Common myeloid progenitor, CD34-positive (primary cell): ENCODE measurements at regions not wholly inside any gene's neighbourhood (a gene's known extent, or its start where the extent isn't known, plus 50 kb on each side); places are given as distances from the start of the nearest gene placed in this dataset.

Experiments
- CTCF ChIA-PET: fragments of 350-600 bp; sonication (Branson Sonifier 250); formaldehyde crosslinking; loops from one replicate; lab custom pipeline; 2021; ENCODE audit warnings: antibody characterized with exemption; lab: Charles Lee
- POLR2A ChIA-PET: fragments of 350-600 bp; sonication (Branson Sonifier 250); formaldehyde crosslinking; loops from one replicate; lab custom pipeline; 2021; ENCODE audit warnings: antibody characterized with exemption; lab: Charles Lee
- DNase-seq, 3 donors: peaks; one replicate each; pipeline versions ENCODE4 v3.0.0 to v3.0.0-alpha.2; 2013
- H3K27ac ChIP-seq, 2 experiments: 1 replicate in 1 of 2; 2 replicates in 1 of 2; pipeline ENCODE4 v1.7.0; 2013; ENCODE audit warnings: inconsistent platforms in 2 of 2, low read length in 2 of 2, mild to moderate bottlenecking in 2 of 2, low read depth in 1 of 2, moderate library complexity in 1 of 2; ENCODE audit not compliant: severe bottlenecking in 2 of 2, insufficient read depth in 1 of 2, poor library complexity in 1 of 2
- H3K27me3 ChIP-seq, 5 experiments: replicated peaks in 2 of 5; 1 replicate in 3 of 5; 2 replicates in 2 of 5; pipeline versions ENCODE4 v1.6.1 to v1.7.0; 2013; ENCODE audit warnings: low read length in 4 of 5, mild to moderate bottlenecking in 2 of 5, moderate library complexity in 2 of 5, inconsistent platforms in 1 of 5; ENCODE audit not compliant: insufficient read depth in 5 of 5, control insufficient read depth in 4 of 5
- H3K36me3 ChIP-seq, 4 experiments: 1 replicate in 2 of 4; 2 replicates in 2 of 4; pipeline versions ENCODE4 v1.6.1 to v1.7.0; 2013; ENCODE audit warnings: low read length in 3 of 4, control low read depth in 1 of 4, mild to moderate bottlenecking in 1 of 4; ENCODE audit not compliant: control insufficient read depth in 4 of 4, insufficient read depth in 4 of 4
- H3K4me1 ChIP-seq, 4 experiments: 1 replicate in 3 of 4; 2 replicates in 1 of 4; pipeline versions ENCODE4 v1.6.1 to v1.7.1; 2013; ENCODE audit warnings: low read length in 3 of 4, mild to moderate bottlenecking in 3 of 4, control low read depth in 1 of 4, inconsistent platforms in 1 of 4, moderate library complexity in 1 of 4; ENCODE audit not compliant: control insufficient read depth in 4 of 4, insufficient read depth in 4 of 4; ENCODE audit errors: control extremely low read depth in 1 of 4
- H3K4me3 ChIP-seq, 7 experiments: 1 replicate in 4 of 7; 2 replicates in 3 of 7; pipeline versions ENCODE4 v1.5.1 to v1.7.0; 2013; ENCODE audit warnings: mild to moderate bottlenecking in 7 of 7, low read length in 6 of 7, moderate library complexity in 6 of 7, inconsistent platforms in 2 of 7, low read depth in 2 of 7, control low read depth in 1 of 7; ENCODE audit not compliant: insufficient read depth in 4 of 7, control insufficient read depth in 1 of 7; ENCODE audit errors: extremely low read depth in 1 of 7
- H3K9me3 ChIP-seq, 5 experiments: 1 replicate in 4 of 5; 2 replicates in 1 of 5; pipeline versions ENCODE4 v1.6.1 to v1.7.1; 2013; ENCODE audit warnings: low read length in 4 of 5, mild to moderate bottlenecking in 2 of 5, inconsistent platforms in 1 of 5, low read depth in 1 of 5, moderate library complexity in 1 of 5; ENCODE audit not compliant: control insufficient read depth in 4 of 5, insufficient read depth in 2 of 5; ENCODE audit errors: control extremely low read depth in 1 of 5
- WGBS: methylation state at CpG from one replicate; pipeline ENCODE4 v1.1.5; 2013; ENCODE audit not compliant: insufficient coverage; 5-methylcytosine and 5-hydroxymethylcytosine counted together

DNA sequence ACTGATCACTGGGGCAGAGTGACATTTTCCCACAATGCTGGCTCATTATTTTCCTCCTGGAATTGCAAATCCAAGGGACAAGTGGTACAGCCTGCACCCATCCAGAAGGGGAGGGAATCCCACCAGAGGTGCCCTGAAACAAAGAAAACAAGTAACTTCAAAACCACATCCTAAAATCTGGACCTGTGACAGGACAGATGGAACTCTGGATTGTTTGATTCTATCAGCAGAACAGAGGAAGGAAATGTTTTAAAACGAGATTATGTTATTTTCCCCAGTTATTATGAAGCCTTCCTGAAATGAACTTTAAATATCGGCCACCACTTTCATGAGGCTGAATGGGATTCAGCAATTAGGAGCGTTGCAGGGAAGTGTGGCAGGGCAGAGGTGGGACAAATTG lies 62.2 kb upstream of the ECHDC3 start:
- CTCF ChIA-PET: interaction anchor here (1.1 kb wide), 2 partner anchors 13 to 42 kb away, joined by 3 read pairs; no protein-coding TSS in a partner anchor
- POLR2A ChIA-PET: no interaction called here
- DNase-seq: peak in 2 of 3 donors; percentile 71 to 80
- no peaks in the 10 kb centered on the region for H3K36me3 ChIP-seq
- peaks cover 19 to 48% (median 38%) of the 10 kb centered on the region in 4 experiments for H3K4me1 ChIP-seq
- peak overlapping the region in 1 of 7 experiments; percentile 52 for H3K4me3 ChIP-seq
- H3K27me3 ChIP-seq: peaks cover 0 to 3% (median 0%) of the 10 kb centered on the region in 5 experiments
- no peaks in the 10 kb centered on the region for H3K9me3 ChIP-seq
- 0% methylated on average over 2 of the region's 3 CpGs for WGBS
- H3K27ac ChIP-seq: no peak overlapping the region

DNA sequence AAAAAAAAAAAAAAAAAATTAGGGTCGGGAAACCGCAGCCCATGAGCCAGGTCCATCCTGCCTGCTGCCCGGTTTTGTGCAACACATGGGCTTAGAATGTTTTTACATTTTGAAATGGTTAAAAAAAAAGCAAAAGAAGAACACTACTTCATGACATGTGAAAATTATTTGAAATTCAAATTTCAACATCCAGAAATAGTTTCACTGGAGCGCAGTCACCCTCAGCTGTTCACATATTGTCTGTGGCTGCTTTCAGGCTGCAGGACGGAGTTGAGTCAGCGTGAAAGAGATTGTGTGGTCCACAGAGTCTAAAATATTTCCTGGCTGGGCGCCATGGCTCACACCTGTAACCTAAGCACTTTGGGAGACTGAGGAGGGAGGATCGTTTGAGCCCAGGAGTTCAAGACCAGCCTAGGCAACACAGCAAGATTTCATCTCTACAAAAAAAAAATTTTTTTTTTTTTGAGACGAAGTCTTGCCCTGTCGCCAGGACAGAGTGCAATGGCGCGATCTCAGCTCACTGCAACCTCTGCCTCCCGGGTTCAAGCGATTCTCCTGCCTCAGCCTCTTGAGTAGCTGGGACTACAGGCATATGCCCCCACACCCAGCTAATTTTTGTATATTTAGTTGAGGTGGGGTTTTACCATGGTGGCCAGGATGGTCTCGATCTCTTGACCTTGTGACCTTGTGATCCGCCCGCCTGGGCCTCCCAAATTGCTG lies 63.9 kb upstream of the ECHDC3 start:
- Histone ChIP-seq H3K27me3 (peaks cover 0 to 3% (median 0%) of the 10 kb centered on the region in 5 experiments), H3K4me1 (peaks cover 13 to 47% (median 34%) of the 10 kb centered on the region in 4 experiments), H3K9me3 (no peaks in the 10 kb centered on the region), H3K4me3 (no peak overlapping the region), H3K36me3 (no peaks in the 10 kb centered on the region), H3K27ac (no peak overlapping the region)
- peak in 2 of 3 donors; percentile 37 to 43 for DNase-seq
- ChIA-PET CTCF (interaction anchor here (1.0 to 1.4 kb wide), 2 partner anchors 46 to 163 kb away, joined by 3 read pairs; no protein-coding TSS in a partner anchor), POLR2A (interaction anchor here (0.6 kb wide), 1 partner anchor 121 kb away, joined by 3 read pairs; no protein-coding TSS in a partner anchor)
- WGBS: 76% methylated on average over 9 of the region's 17 CpGs

DNA sequence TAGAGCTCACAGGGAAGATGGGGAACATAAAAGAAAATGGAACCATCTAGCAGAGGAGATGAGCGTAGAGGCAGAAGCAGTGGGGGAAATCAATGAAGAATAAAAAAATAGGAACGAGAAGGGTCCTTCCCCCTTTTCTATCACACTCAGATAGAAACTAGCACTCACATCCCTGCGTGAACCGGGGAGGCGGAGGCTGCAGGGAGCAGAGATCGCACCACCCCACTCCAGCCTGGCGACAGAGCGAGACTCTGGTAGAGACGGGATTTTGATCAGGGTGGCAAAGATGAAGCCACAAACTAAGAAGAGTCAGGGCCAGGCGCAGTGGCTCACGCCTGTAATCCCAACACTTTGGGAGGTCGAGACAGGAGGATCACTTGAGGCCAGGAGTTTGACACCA lies 64.7 kb upstream of the ECHDC3 start:
- CTCF ChIA-PET: interaction anchor here (1.4 kb wide), 1 partner anchor 162 kb away, joined by 3 read pairs; no protein-coding TSS in a partner anchor

DNA sequence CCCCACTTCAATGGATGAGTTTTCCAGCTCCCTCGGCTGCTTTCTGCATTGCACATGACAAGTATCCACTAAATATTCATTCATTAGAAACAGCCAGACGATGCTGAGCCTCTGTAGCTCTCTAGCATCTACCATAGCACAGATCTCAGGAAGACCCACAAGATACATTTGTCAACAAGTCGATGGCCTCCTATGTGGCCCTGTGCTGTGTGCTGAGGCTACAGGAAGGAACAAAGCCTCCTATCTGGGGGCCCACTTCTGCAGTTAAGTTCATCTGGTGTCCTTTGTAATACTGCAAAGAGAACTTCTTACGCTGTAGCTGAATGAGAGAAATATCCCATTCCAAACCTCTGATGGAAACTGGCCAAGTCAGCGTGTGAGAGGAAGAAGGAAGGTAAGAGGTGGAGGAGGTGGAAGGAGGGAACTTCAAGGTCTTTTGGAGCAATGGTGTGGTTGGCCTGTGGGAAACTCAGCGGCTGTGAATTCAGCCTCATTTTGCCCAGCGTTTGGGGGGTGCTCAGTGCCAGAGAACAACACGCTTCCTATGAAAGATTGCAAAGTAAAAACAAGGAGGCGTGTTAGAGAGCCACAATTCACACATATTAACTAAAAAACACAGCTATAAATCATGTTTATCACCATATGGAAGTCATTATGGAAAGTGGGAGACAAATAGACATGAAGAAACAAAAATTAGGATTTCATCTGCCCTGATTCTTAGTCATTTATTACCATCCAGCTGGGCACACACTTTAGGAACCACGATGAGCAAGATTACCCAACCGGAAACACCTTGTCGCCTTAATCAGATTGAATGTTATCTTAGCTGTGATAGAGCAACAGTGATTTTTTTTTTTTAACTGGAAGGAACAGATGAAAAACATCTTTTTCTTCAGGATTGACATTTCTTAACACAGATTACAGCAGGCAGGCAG lies 62.2 kb upstream of the USP6NL start:
- WGBS: 16% methylated on average over 4 of the region's 12 CpGs
- H3K27me3 ChIP-seq: peaks cover 0 to 2% (median 0%) of the 10 kb centered on the region in 5 experiments
- peak overlapping the region in 3 of 7 experiments; percentile 6 to 45 (median 13) for H3K4me3 ChIP-seq
- no peaks in the 10 kb centered on the region for H3K36me3 ChIP-seq
- no peak overlapping the region for H3K27ac ChIP-seq
- peaks cover 7 to 25% (median 18%) of the 10 kb centered on the region in 4 experiments for H3K4me1 ChIP-seq
- CTCF ChIA-PET: interaction anchor here (1.3 kb wide), 1 partner anchor 12 kb away, joined by 10 read pairs; no protein-coding TSS in a partner anchor
- DNase-seq: peak in 2 of 3 donors; percentile 77 to 87
- POLR2A ChIA-PET: interaction anchor here (1.1 kb wide), 1 partner anchor 11 kb away, joined by 4 read pairs; no protein-coding TSS in a partner anchor
- no peaks in the 10 kb centered on the region for H3K9me3 ChIP-seq

More for the DNA sequence above, 64.7 kb upstream of the ECHDC3 start:
- no peaks in the 10 kb centered on the region for H3K36me3 ChIP-seq
- WGBS: 97% methylated on average over 7 of the region's 12 CpGs
- peaks cover 0 to 3% (median 0%) of the 10 kb centered on the region in 5 experiments for H3K27me3 ChIP-seq
- H3K4me1 ChIP-seq: peaks cover 12 to 48% (median 33%) of the 10 kb centered on the region in 4 experiments
- no peaks in the 10 kb centered on the region for H3K9me3 ChIP-seq
- H3K27ac ChIP-seq: no peak overlapping the region
- no peak overlapping the region for H3K4me3 ChIP-seq
- POLR2A ChIA-PET: no interaction called here
- DNase-seq: no peak

DNA sequence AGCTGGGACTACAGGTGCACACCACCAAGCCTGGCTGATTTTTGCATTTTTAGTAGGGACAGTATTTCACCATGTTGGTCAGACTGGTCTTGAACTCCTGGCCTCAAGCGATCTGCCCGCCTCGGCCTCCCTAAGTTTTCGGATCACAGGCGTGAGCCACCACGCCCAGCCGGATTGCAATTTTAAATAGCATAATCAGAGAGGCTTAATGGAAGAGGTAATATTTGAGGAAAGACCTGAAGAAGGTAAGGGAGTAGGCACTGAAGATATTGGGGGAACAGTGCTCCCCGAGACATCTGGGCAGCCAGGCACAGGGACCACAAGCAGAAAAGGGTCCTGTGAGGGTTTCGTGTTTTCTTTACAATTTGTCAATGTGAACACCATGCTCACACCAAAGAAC lies 61.4 kb upstream of the USP6NL start:
- Histone ChIP-seq H3K36me3 (no peaks in the 10 kb centered on the region), H3K4me3 (no peak overlapping the region), H3K9me3 (no peaks in the 10 kb centered on the region), H3K27me3 (peaks cover 0 to 2% (median 0%) of the 10 kb centered on the region in 5 experiments), H3K4me1 (peaks cover 7 to 27% (median 21%) of the 10 kb centered on the region in 4 experiments), H3K27ac (no peak overlapping the region)
- CTCF ChIA-PET: no interaction called here
- POLR2A ChIA-PET: no interaction called here
- 99% methylated on average over 8 of the region's 9 CpGs for WGBS
- no peak for DNase-seq

DNA sequence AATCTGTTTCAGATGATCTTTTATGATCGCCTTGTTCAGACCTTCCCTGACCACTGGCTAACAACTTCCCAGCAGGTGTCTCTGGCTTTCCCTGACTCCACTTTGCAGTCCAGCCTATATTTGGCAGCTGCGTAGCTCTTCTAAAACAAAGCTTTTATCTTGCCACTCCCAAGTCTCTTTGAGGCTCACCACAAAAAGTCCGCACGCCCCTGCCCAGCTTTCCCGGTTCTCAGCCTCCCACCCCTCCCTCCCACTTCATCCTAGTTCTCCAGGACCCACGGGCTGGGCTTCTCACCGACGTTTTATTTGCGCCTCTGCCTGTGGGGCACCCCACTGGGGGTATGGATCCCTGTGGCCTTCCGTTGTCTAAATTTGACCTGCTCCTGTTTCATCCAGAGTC lies 58.9 kb upstream of the USP6NL start:
- ChIA-PET CTCF (interaction anchor here (1.3 kb wide), 1 partner anchor 15 kb away, joined by 4 read pairs; no protein-coding TSS in a partner anchor), POLR2A (no interaction called here)
- H3K4me3 ChIP-seq: no peak overlapping the region
- H3K9me3 ChIP-seq: peaks cover 0 to 5% (median 0%) of the 10 kb centered on the region in 5 experiments
- DNase-seq: no peak
- peaks cover 7 to 31% (median 23%) of the 10 kb centered on the region in 4 experiments for H3K4me1 ChIP-seq
- no peaks in the 10 kb centered on the region for H3K27me3 ChIP-seq
- 62% methylated on average over 10 of the region's 10 CpGs for WGBS
- H3K27ac ChIP-seq: no peak overlapping the region
- no peaks in the 10 kb centered on the region for H3K36me3 ChIP-seq
